ENCODE measurements at regions not wholly inside any gene's neighbourhood (a gene's known extent, or its start where the extent isn't known, plus 50 kb on each side); places are given as distances from the start of the nearest gene placed in this dataset.
"Not testable (repeated sequence)": the region's sequence is repeated elsewhere in the genome, so short reads cannot be mapped to it uniquely, and the experiment has no call there.

GRCh38 chr12:85468356-85469157, 188.5 kb downstream of the ALX1 start:
- Histone ChIP-seq H2AFZ (ENCODE audit: low read depth, low read length) (peak overlapping the region; percentile 55), H3K36me3 (ENCODE audit: control insufficient read depth in 2 of 2, extremely low read depth in 1 of 2, insufficient read depth in 2 of 2, low read length in 2 of 2) (no peaks in the 10 kb centered on the region), H3K27me3 (ENCODE audit: control insufficient read depth in 2 of 2, insufficient read depth in 2 of 2, low read length in 2 of 2) (peaks cover 0 to 2% of the 10 kb centered on the region in 2 experiments), H4K20me1 (replicated peaks; ENCODE audit: control insufficient read depth, extremely low read depth, insufficient read depth, low read length) (no peaks in the 10 kb centered on the region), H3K79me2 (ENCODE audit: control insufficient read depth, insufficient read depth, low read length) (no peaks in the 10 kb centered on the region), H3K9me1 (replicated peaks; ENCODE audit: control insufficient read depth, extremely low read depth, insufficient read depth, low read length) (no peaks in the 10 kb centered on the region), H3K4me2 (ENCODE audit: insufficient read depth, low read length) (peak overlapping the region; percentile 4), H3K27ac (ENCODE audit: insufficient read depth, low read depth, low read length) (no peak overlapping the region), H3K4me3 (replicated peaks in 1 of 3; ENCODE audit: insufficient read depth in 1 of 3, low read depth in 1 of 3, low read length in 3 of 3) (peak overlapping the region in 2 of 3 experiments; percentile 41 to 67), H3K4me1 (ENCODE audit: control insufficient read depth, extremely low read depth, insufficient read depth, low read length) (no peaks in the 10 kb centered on the region), H3K9me3 (replicated peaks; ENCODE audit: control insufficient read depth, insufficient read depth, low read length) (no peaks in the 10 kb centered on the region), H3K9ac (replicated peaks; ENCODE audit: extremely low read depth, insufficient read depth, low read length) (peak overlapping the region; percentile 7)
- intact Hi-C loops (cut with micrococcal nuclease) (loop anchor here (1.0 to 5.0 kb wide), 4 partner anchors 399 to 1444 kb away; no protein-coding TSS in a partner anchor), dilution Hi-C loops (cut with MboI; ENCODE audit: extremely low pct_ligation_motif_present, low sequenced_read_pairs) (no loop called here)
- peak; percentile 91 for FAIRE-seq
- BruUV-seq (replicated peaks) = no TSS peak
- TF ChIP-seq EZH2 (IDR thresholded peaks at IDR 0.05; ENCODE audit: borderline replicate concordance, low read depth, low read length, severe bottlenecking) (no peak), JUN (IDR thresholded peaks at IDR 0.05; ENCODE audit: borderline replicate concordance, insufficient read depth, insufficient read length, low read depth) (peak; percentile 22), POLR2AphosphoS5 (IDR thresholded peaks at IDR 0.05; ENCODE audit: insufficient read depth, low read depth, low read length) (no peak), MYC (IDR thresholded peaks at IDR 0.05; ENCODE audit: low read depth, low read length) (no peak), CTCF (IDR thresholded peaks at IDR 0.05; ENCODE audit: extremely low read depth in 1 of 2, insufficient read depth in 1 of 2, low read depth in 1 of 2, low read length in 2 of 2) (peak; percentile 64 to 69), GATA2 (IDR thresholded peaks at IDR 0.05; ENCODE audit: insufficient read depth, insufficient read length, low read depth, low read length) (no peak), MAX (IDR thresholded peaks at IDR 0.05; ENCODE audit: insufficient read depth, insufficient read length) (no peak), FOS (IDR thresholded peaks at IDR 0.05; ENCODE audit: borderline replicate concordance, insufficient read depth, low read length) (peak; percentile 29), POLR2A (IDR thresholded peaks at IDR 0.05; ENCODE audit: low read depth, low read length) (no peak)
- CTCF ChIA-PET = interaction anchor here (0.6 to 5.1 kb wide), 35 partner anchors 8 to 1447 kb away, joined by 3 to 172 read pairs (median 5); partner anchors contain the start of genes ALX1 and NTS
- peak; percentile 80 for DNase-seq (ENCODE audit: low read depth, low spot score)
- POLR2A ChIA-PET = no interaction called here

GRCh38 chr12:85469158-85470086, 189.4 kb downstream of the ALX1 start:
- H4K20me1 ChIP-seq (replicated peaks; ENCODE audit: control insufficient read depth, extremely low read depth, insufficient read depth, low read length); H3K27ac ChIP-seq (ENCODE audit: insufficient read depth, low read depth, low read length); H3K79me2 ChIP-seq (ENCODE audit: control insufficient read depth, insufficient read depth, low read length); H3K4me1 ChIP-seq (ENCODE audit: control insufficient read depth, extremely low read depth, insufficient read depth, low read length); BruUV-seq (replicated peaks); dilution Hi-C loops (cut with MboI; ENCODE audit: extremely low pct_ligation_motif_present, low sequenced_read_pairs); POLR2A ChIA-PET; H3K9me3 ChIP-seq (replicated peaks; ENCODE audit: control insufficient read depth, insufficient read depth, low read length); H3K36me3 ChIP-seq (ENCODE audit: control insufficient read depth in 2 of 2, extremely low read depth in 1 of 2, insufficient read depth in 2 of 2, low read length in 2 of 2); H3K27me3 ChIP-seq (ENCODE audit: control insufficient read depth in 2 of 2, insufficient read depth in 2 of 2, low read length in 2 of 2); H3K9me1 ChIP-seq (replicated peaks; ENCODE audit: control insufficient read depth, extremely low read depth, insufficient read depth, low read length): not testable (repeated sequence)
- Histone ChIP-seq H3K4me2 (ENCODE audit: insufficient read depth, low read length) (peak overlapping the region; percentile 4), H3K9ac (replicated peaks; ENCODE audit: extremely low read depth, insufficient read depth, low read length) (peak overlapping the region; percentile 7), H3K4me3 (replicated peaks in 1 of 3; ENCODE audit: insufficient read depth in 1 of 3, low read depth in 1 of 3, low read length in 3 of 3) (peak overlapping the region in 2 of 3 experiments; percentile 41 to 67), H2AFZ (ENCODE audit: low read depth, low read length) (peak overlapping the region; percentile 55)
- peak; percentile 15 for FAIRE-seq
- intact Hi-C loops (cut with micrococcal nuclease) = loop anchor here (5.0 to 10.0 kb wide), 3 partner anchors 105 to 1443 kb away; no protein-coding TSS in a partner anchor
- peak; percentile 13 for DNase-seq (ENCODE audit: low read depth, low spot score)
- CTCF ChIA-PET = interaction anchor here (0.6 to 5.1 kb wide), 33 partner anchors 7 to 1445 kb away, joined by 3 to 172 read pairs (median 5); partner anchors contain the start of genes ALX1 and NTS
